Ovary (tissue), 7 donors: ENCODE measurements at regions not wholly inside any gene's neighbourhood (a gene's known extent, or its start where the extent isn't known, plus 50 kb on each side); places are given as distances from the start of the nearest gene placed in this dataset.

Source experiments
- DNase-seq, 5 donors: peaks; one replicate each; pipeline ENCODE4 v3.0.0-alpha.2; 2019 to 2020
- H3K27ac ChIP-seq, 2 donors: fragments of 200-600 bp; one replicate each; pipeline versions ENCODE4 v1.5.1 to v1.8.0; 2019 to 2022
- H3K27me3 ChIP-seq: fragments of 200-600 bp; one replicate; pipeline ENCODE4 v1.8.0; 2022
- H3K36me3 ChIP-seq: fragments of 200-600 bp; sonication (generic); one replicate; pipeline ENCODE4 v1.5.1; 2019
- H3K4me1 ChIP-seq: one replicate; pipeline ENCODE4 v1.8.1; 2013; ENCODE audit warnings: mild to moderate bottlenecking, moderate library complexity; ENCODE audit not compliant: insufficient read depth
- H3K4me3 ChIP-seq: fragments of 200-600 bp; sonication (generic); one replicate; pipeline ENCODE4 v1.5.1; 2017
- H3K9me3 ChIP-seq, 2 donors: fragments of 200-600 bp in 1 of 2; sonication (generic) in 1 of 2; one replicate each; pipeline versions ENCODE4 v1.5.1 to v1.8.1; 2013 to 2019; ENCODE audit warnings: mild to moderate bottlenecking in 1 of 2, moderate library complexity in 1 of 2
- CTCF ChIP-seq, 3 donors: fragments of 450-650 bp in 2 of 3; fragments of 200-600 bp in 1 of 3; IDR thresholded peaks; one replicate each; pipeline versions ENCODE4 v1.5.1 to v1.8.0; 2016 to 2022; ENCODE audit warnings: antibody characterized with exemption in 3 of 3, mild to moderate bottlenecking in 1 of 3
- EP300 ChIP-seq: sonication (generic); formaldehyde crosslinking; IDR thresholded peaks from one replicate; pipeline ENCODE4 v1.6.1; 2017; ENCODE audit warnings: antibody characterized with exemption
- POLR2A ChIP-seq: fragments of 450-650 bp; IDR thresholded peaks from one replicate; pipeline ENCODE4 v1.6.1; 2017; ENCODE audit warnings: antibody characterized with exemption, mild to moderate bottlenecking, moderate library complexity
- WGBS, 3 donors: extraction: QIAGEN DNeasy Blood & Tissue Kit in 1 of 3; methylation state at CpG; one replicate each; pipeline versions ENCODE4 v1.1.5 to v1.1.7; 2013 to 2017; 5-methylcytosine and 5-hydroxymethylcytosine counted together
- intact Hi-C, 4 donors: fragments of 100-400 bp; cut with DNase I; formaldehyde crosslinking; loops; one replicate each; pipeline versions ENCODE4 v1.11.0 to v1.15.1; 2022 to 2023
- donor health status: DM: no; HTN: no; CAD: no; lungs with moderate emphysema.
- donor health status: DM: no; HTN: no; CAD: no.
- donor health status: Bipolar disorder and iron deficiency.
- donor health status: DM: no; HTN: no; CAD: no.
- donor health status: DM: yes; HTN: yes; CAD: no.

- no peak overlapping the region for H3K4me3 ChIP-seq
- no peaks in the 10 kb centered on the region for H3K27me3 ChIP-seq
- H3K9me3 ChIP-seq, result no peaks in the 10 kb centered on the region
- no peak for TF ChIP-seq EP300
- TF ChIP-seq POLR2A, result no peak
- TF ChIP-seq CTCF (IDR thresholded peaks at IDR 0.05), result no peak
- H3K4me1 ChIP-seq, result no peaks in the 10 kb centered on the region
- no peak overlapping the region for H3K27ac ChIP-seq
- no peak for DNase-seq
- 87 to 94% (median 94%) methylated on average over 3 of the region's 3 CpGs for WGBS, 3 donors
- intact Hi-C loops, result no loop called here
- H3K36me3 ChIP-seq, result no peaks in the 10 kb centered on the region
Measured at GRCh38 chr4:38454284-38454683, 209.7 kb upstream of the KLF3 start.

GRCh38 chr4:38455092-38455862, 208.7 kb upstream of the KLF3 start:
- no peak for TF ChIP-seq POLR2A
- no peak for TF ChIP-seq CTCF (IDR thresholded peaks at IDR 0.05)
- no peak for TF ChIP-seq EP300
- DNase-seq, result no peak
- intact Hi-C loops, result no loop called here
- no peaks in the 10 kb centered on the region for H3K27me3 ChIP-seq
- no peaks in the 10 kb centered on the region for H3K4me1 ChIP-seq
- H3K9me3 ChIP-seq, result no peaks in the 10 kb centered on the region
- H3K4me3 ChIP-seq, result no peak overlapping the region
- WGBS, 3 donors, result 80 to 89% (median 88%) methylated on average over 7 of the region's 7 CpGs
- no peaks in the 10 kb centered on the region for H3K36me3 ChIP-seq
- H3K27ac ChIP-seq, result no peak overlapping the region

GRCh38 chr4:38456096-38456495, 207.9 kb upstream of the KLF3 start:
- Histone ChIP-seq H3K36me3 (no peaks in the 10 kb centered on the region), H3K9me3 (no peaks in the 10 kb centered on the region), H3K27me3 (no peaks in the 10 kb centered on the region), H3K4me3 (no peak overlapping the region), H3K4me1 (no peaks in the 10 kb centered on the region), H3K27ac (no peak overlapping the region)
- WGBS, 3 donors, result 95 to 100% (median 100%) methylated on average over 1 of the region's 1 CpG
- no peak for TF ChIP-seq EP300
- no peak for TF ChIP-seq CTCF (IDR thresholded peaks at IDR 0.05)
- no peak for TF ChIP-seq POLR2A
- intact Hi-C loops, result no loop called here
- no peak for DNase-seq

- H3K36me3 ChIP-seq, result no peaks in the 10 kb centered on the region
- H3K4me3 ChIP-seq, result no peak overlapping the region
- DNase-seq, result no peak
- no peaks in the 10 kb centered on the region for H3K27me3 ChIP-seq
- TF ChIP-seq EP300 (no peak), CTCF (IDR thresholded peaks at IDR 0.05) (no peak), POLR2A (no peak)
- intact Hi-C loops, result no loop called here
- no peaks in the 10 kb centered on the region for H3K4me1 ChIP-seq
- H3K9me3 ChIP-seq, result no peaks in the 10 kb centered on the region
- 84 to 86% (median 86%) methylated on average over 7 of the region's 7 CpGs for WGBS, 3 donors
- no peak overlapping the region for H3K27ac ChIP-seq
Measured at GRCh38 chr4:38461342-38461741, 202.7 kb upstream of the KLF3 start.
